ENCODE measurements at regions not wholly inside any gene's neighbourhood (a gene's known extent, or its start where the extent isn't known, plus 50 kb on each side); places are given as distances from the start of the nearest gene placed in this dataset.
A peak's percentile ranks its signal among the peaks of the same experiment; 100 is the strongest.

- H3K4me1 ChIP-seq (ENCODE audit: control insufficient read depth in 4 of 4, insufficient read depth in 4 of 4, low read length in 3 of 4), result peaks cover 0 to 5% (median 0%) of the 10 kb centered on the region in 4 donors
- no peak overlapping the region for H3K4me3 ChIP-seq (ENCODE audit: low read depth in 1 of 3, low read length in 3 of 3)
- H3K9ac ChIP-seq (ENCODE audit: low read depth in 1 of 2, low read length in 2 of 2), result no peak overlapping the region
- TF ChIP-seq GABPA (IDR thresholded peaks at IDR 0.05 in 1 of 2, conservative IDR thresholded peaks at IDR 0.05 in 1 of 2) (no peak), YY1 (IDR thresholded peaks at IDR 0.05) (no peak), SP1 (IDR thresholded peaks at IDR 0.05) (no peak), FOXA1 (IDR thresholded peaks at IDR 0.05) (no peak), NR2F2 (IDR thresholded peaks at IDR 0.05) (no peak), JUND (IDR thresholded peaks at IDR 0.05) (no peak), RXRA (IDR thresholded peaks at IDR 0.05) (no peak), TAF1 (conservative IDR thresholded peaks at IDR 0.05) (no peak)
- H3K27me3 ChIP-seq (ENCODE audit: control insufficient read depth in 4 of 4, insufficient read depth in 4 of 4, low read length in 3 of 4), result peaks cover 0 to 2% (median 0%) of the 10 kb centered on the region in 4 donors
- no peaks in the 10 kb centered on the region for H3K9me3 ChIP-seq (ENCODE audit: control insufficient read depth in 4 of 4, low read length in 3 of 4)
- 57% methylated on average over 9 of the region's 9 CpGs for WGBS
- no peak overlapping the region for H3K27ac ChIP-seq (ENCODE audit: low read depth in 1 of 2, low read length in 2 of 2)
- DNase-seq (ENCODE audit: low spot score), result no peak
- H3K36me3 ChIP-seq (ENCODE audit: control insufficient read depth in 4 of 4, insufficient read depth in 3 of 4, low read depth in 1 of 4, low read length in 3 of 4), result no peaks in the 10 kb centered on the region
Measured at GRCh38 chr5:6899221-6899620, 186.0 kb downstream of the TENT4A start.

- Histone ChIP-seq H3K9me3 (ENCODE audit: control insufficient read depth in 4 of 4, low read length in 3 of 4) (no peaks in the 10 kb centered on the region), H3K27ac (ENCODE audit: low read depth in 1 of 2, low read length in 2 of 2) (no peak overlapping the region), H3K27me3 (ENCODE audit: control insufficient read depth in 4 of 4, insufficient read depth in 4 of 4, low read length in 3 of 4) (peaks cover 0 to 2% (median 0%) of the 10 kb centered on the region in 4 donors), H3K4me3 (ENCODE audit: low read depth in 1 of 3, low read length in 3 of 3) (peak overlapping the region in 1 of 3 donors; percentile 23), H3K4me1 (ENCODE audit: control insufficient read depth in 4 of 4, insufficient read depth in 4 of 4, low read length in 3 of 4) (peaks cover 0 to 5% (median 0%) of the 10 kb centered on the region in 4 donors), H3K9ac (ENCODE audit: low read depth in 1 of 2, low read length in 2 of 2) (no peak overlapping the region), H3K36me3 (ENCODE audit: control insufficient read depth in 4 of 4, insufficient read depth in 3 of 4, low read depth in 1 of 4, low read length in 3 of 4) (no peaks in the 10 kb centered on the region)
- DNase-seq (ENCODE audit: low spot score), result no peak
- TF ChIP-seq FOXA1 (IDR thresholded peaks at IDR 0.05), result no peak
- TF ChIP-seq RXRA (IDR thresholded peaks at IDR 0.05), result no peak
- no peak for TF ChIP-seq NR2F2 (IDR thresholded peaks at IDR 0.05)
- no peak for TF ChIP-seq CTCF (IDR thresholded peaks at IDR 0.05; ENCODE audit: low read depth, low read length, missing input control)
- TF ChIP-seq FOXA2 (IDR thresholded peaks at IDR 0.05), result no peak
- peak in 1 of 2 donors; percentile 20 for TF ChIP-seq RAD21 (IDR thresholded peaks at IDR 0.05)
- peak; percentile 35 for TF ChIP-seq SP1 (IDR thresholded peaks at IDR 0.05)
- peak; percentile 38 for TF ChIP-seq YY1 (IDR thresholded peaks at IDR 0.05)
- TF ChIP-seq GABPA (IDR thresholded peaks at IDR 0.05 in 1 of 2, conservative IDR thresholded peaks at IDR 0.05 in 1 of 2), result no peak
- no peak for TF ChIP-seq ATF3 (IDR thresholded peaks at IDR 0.05)
- TF ChIP-seq HNF4G (IDR thresholded peaks at IDR 0.05), result no peak
- peak; percentile 61 to 62 for TF ChIP-seq HNF4A (conservative IDR thresholded peaks at IDR 0.05)
- TF ChIP-seq ZBTB33 (IDR thresholded peaks at IDR 0.05), result no peak
- no peak for TF ChIP-seq TAF1 (conservative IDR thresholded peaks at IDR 0.05)
- no peak for TF ChIP-seq REST (IDR thresholded peaks at IDR 0.05)
- TF ChIP-seq, protein P1, sequence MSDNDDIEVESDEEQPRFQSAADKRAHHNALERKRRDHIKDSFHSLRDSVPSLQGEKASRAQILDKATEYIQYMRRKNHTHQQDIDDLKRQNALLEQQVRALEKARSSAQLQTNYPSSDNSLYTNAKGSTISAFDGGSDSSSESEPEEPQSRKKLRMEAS (IDR thresholded peaks at IDR 0.05), result no peak
- TF ChIP-seq JUND (IDR thresholded peaks at IDR 0.05), result no peak
- no peak for TF ChIP-seq EGR1 (IDR thresholded peaks at IDR 0.05; ENCODE audit: low read depth in 2 of 2)
- 62% methylated on average over 17 of the region's 17 CpGs for WGBS
Measured at GRCh38 chr5:6900247-6901227, 187.3 kb downstream of the TENT4A start.

Data from liver (tissue), 8 donors.